K562 (cell line): ENCODE measurements at regions not wholly inside any gene's neighbourhood (a gene's known extent, or its start where the extent isn't known, plus 50 kb on each side); places are given as distances from the start of the nearest gene placed in this dataset.

Experiments
- ATAC-seq: fragments of 200-7000 bp; cut with Tn5 transposase; 3 replicates; pipeline ENCODE4 v1.9.1; 2020; ENCODE audit warnings: moderate library complexity
- BruUV-seq: library from RNA; stranded (reverse); fragments of 400-500 nt; replicated peaks from 2 replicates; lab custom pipeline; 2021; lab: Mats Ljungman, UMichigan
- CTCF ChIA-PET: fragments of 300-600 bp; formaldehyde crosslinking; extraction: SDS; loops from one replicate; lab custom pipeline; 2021; ENCODE audit warnings: low intra/inter-chr PET ratio; lab: Yijun Ruan, JAX
- POLR2A ChIA-PET: fragments of 300-600, 350-650 bp; sonication (Branson Sonifier 250); formaldehyde crosslinking; extraction: SDS; loops from one replicate; lab custom pipeline; 2021; ENCODE audit warnings: antibody characterized with exemption, inconsistent platforms; lab: Yijun Ruan, JAX
- DNase-seq, 4 experiments: peaks; one replicate each; pipeline versions ENCODE4 v3.0.0 to v3.0.0-alpha.2; 2011 to 2018; ENCODE audit warnings: low spot score in 3 of 4, mixed read lengths in 3 of 4; ENCODE audit errors: extremely low read depth in 1 of 4
- FAIRE-seq: peaks from 2 replicates; lab custom pipeline; 2011; peaks lifted over from hg19 to GRCh38; lab: Jason Lieb, UNC
- H2AFZ ChIP-seq: 2 replicates; pipeline ENCODE4 v1.6.0; 2011; ENCODE audit warnings: low read depth, low read length, control low read depth, inconsistent platforms
- H3K27ac ChIP-seq: fragments of 200-600 bp; 3 replicates; pipeline ENCODE4 v1.8.0; 2011; ENCODE audit warnings: low read depth, mild to moderate bottlenecking, control low read depth, inconsistent platforms, low read length, moderate library complexity, mixed read lengths; ENCODE audit errors: extremely low read depth
- H3K27me3 ChIP-seq, 2 experiments: fragments of 300-600 bp in 1 of 2; 2 replicates in 1 of 2; 3 replicates in 1 of 2; pipeline versions ENCODE4 v1.6.0 to v1.8.0; 2011; ENCODE audit warnings: inconsistent platforms in 2 of 2, low read length in 2 of 2, mild to moderate bottlenecking in 1 of 2, mixed read lengths in 1 of 2, moderate library complexity in 1 of 2; ENCODE audit not compliant: control insufficient read depth in 2 of 2, insufficient read depth in 2 of 2
- H3K36me3 ChIP-seq: fragments of 300-600 bp; 3 replicates; pipeline ENCODE4 v1.8.0; 2011; ENCODE audit warnings: mild to moderate bottlenecking, low read length, inconsistent platforms; ENCODE audit not compliant: control insufficient read depth, insufficient read depth
- H3K4me1 ChIP-seq, 2 experiments: fragments of 200-600 bp in 1 of 2; replicated peaks in 1 of 2; 2 replicates in 1 of 2; 3 replicates in 1 of 2; pipeline versions ENCODE4 v1.5.1 to v1.8.0; 2011; ENCODE audit warnings: inconsistent platforms in 2 of 2, low read length in 2 of 2, mild to moderate bottlenecking in 1 of 2, mixed read lengths in 1 of 2, moderate library complexity in 1 of 2; ENCODE audit not compliant: control insufficient read depth in 2 of 2, insufficient read depth in 2 of 2
- H3K4me2 ChIP-seq: 2 replicates; pipeline ENCODE4 v1.6.1; 2011; ENCODE audit warnings: low read length, control low read depth, inconsistent platforms, mixed read lengths; ENCODE audit not compliant: insufficient read depth
- H3K4me3 ChIP-seq: fragments of 200-600 bp; sonication (generic), shearing (Covaris generic); 2 replicates; pipeline ENCODE4 v1.5.1; 2016; ENCODE audit warnings: control low read depth, inconsistent platforms
- H3K79me2 ChIP-seq: fragments of 200-600 bp; 3 replicates; pipeline ENCODE4 v1.8.0; 2011; ENCODE audit warnings: low read length, inconsistent platforms; ENCODE audit not compliant: control insufficient read depth, insufficient read depth
- H3K9ac ChIP-seq, 2 experiments: 2 replicates each; pipeline versions ENCODE4 v1.6.0 to v1.6.1; 2011; ENCODE audit warnings: low read depth in 2 of 2, low read length in 2 of 2, control low read depth in 1 of 2, inconsistent platforms in 1 of 2, mild to moderate bottlenecking in 1 of 2, mixed read lengths in 1 of 2; ENCODE audit not compliant: insufficient read depth in 1 of 2
- H3K9me1 ChIP-seq: one replicate; pipeline ENCODE4 v1.6.0; 2011; ENCODE audit warnings: inconsistent platforms, mild to moderate bottlenecking, low read length, moderate library complexity; ENCODE audit not compliant: control insufficient read depth, insufficient read depth
- H3K9me3 ChIP-seq: replicated peaks from 2 replicates; pipeline ENCODE4 v1.5.1; 2011; ENCODE audit warnings: low read depth, low read length, inconsistent platforms; ENCODE audit not compliant: control insufficient read depth, insufficient read depth
- H4K20me1 ChIP-seq: replicated peaks from 2 replicates; pipeline ENCODE4 v1.6.1; 2011; ENCODE audit warnings: low read length, inconsistent platforms, mixed read lengths; ENCODE audit not compliant: control insufficient read depth, insufficient read depth
- CBX8 ChIP-seq: fragments of 200-600 bp; sonication (generic); IDR thresholded peaks from 2 replicates; pipeline ENCODE4 v1.6.1; 2012; ENCODE audit warnings: borderline replicate concordance, mixed run types, low read depth, mild to moderate bottlenecking, moderate library complexity, mixed read lengths, low read length, control low read depth, inconsistent platforms; ENCODE audit not compliant: poor library complexity, severe bottlenecking; ENCODE audit errors: extremely low read depth
- DEAF1 ChIP-seq: fragments of 450-650 bp; formaldehyde crosslinking; IDR thresholded peaks from 2 replicates; pipeline ENCODE4 v1.4.0; 2020; ENCODE audit warnings: mild to moderate bottlenecking, moderate library complexity
- FOXP1 ChIP-seq: sonication (generic); formaldehyde crosslinking; IDR thresholded peaks from 2 replicates; pipeline ENCODE4 v1.8.0; 2022; ENCODE audit warnings: mild to moderate bottlenecking, missing genetic modification reagents
- HDAC1 ChIP-seq, 2 experiments: fragments of 450-650 bp; IDR thresholded peaks; 2 replicates each; pipeline ENCODE4 v1.6.1; 2016 to 2017; ENCODE audit warnings: inconsistent platforms in 1 of 2, mild to moderate bottlenecking in 1 of 2, moderate library complexity in 1 of 2
- POLR2AphosphoS2 ChIP-seq: IDR thresholded peaks from 2 replicates; pipeline ENCODE4 v1.6.1; 2012; ENCODE audit warnings: low read length, improper control_type of control experiment
- POLR2H ChIP-seq: IDR thresholded peaks from 2 replicates; pipeline ENCODE4 v1.6.1; 2016; ENCODE audit warnings: missing genetic modification characterization, low read depth, mild to moderate bottlenecking, control low read depth, missing compliant biosample characterization, moderate library complexity
- RERE ChIP-seq: sonication (generic); formaldehyde crosslinking; IDR thresholded peaks from 2 replicates; pipeline ENCODE4 v1.8.0; 2023; ENCODE audit warnings: missing genetic modification reagents, mild to moderate bottlenecking, borderline replicate concordance
- TCFL5 ChIP-seq: fragments of 250-450 bp; sonication (Bioruptor Pico); conservative IDR thresholded peaks from 2 replicates; pipeline ENCODE4 v1.6.1; 2021; ENCODE audit warnings: mild to moderate bottlenecking, moderate library complexity, matching md5 sums
- WHSC1 ChIP-seq: IDR thresholded peaks from one replicate; pipeline ENCODE4 v1.6.1; 2012; ENCODE audit warnings: low read length, control low read depth, inconsistent platforms
- ZBTB8A ChIP-seq: fragments of 450-650 bp; IDR thresholded peaks from 2 replicates; pipeline ENCODE4 v1.6.1; 2018; ENCODE audit warnings: mild to moderate bottlenecking, moderate library complexity; ENCODE audit not compliant: partially characterized antibody
- ZNF311 ChIP-seq: fragments of 250-450 bp; sonication (Bioruptor Pico); IDR thresholded peaks from 2 replicates; pipeline ENCODE4 v1.4.0; 2020; ENCODE audit warnings: mild to moderate bottlenecking, moderate library complexity
- WGBS: fragments of 100-300 bp; shearing (Covaris generic); methylation state at CpG from one replicate; pipeline ENCODE4 v1.1.6; 2016; ENCODE audit warnings: low coverage, mixed read lengths; ENCODE audit not compliant: insufficient coverage; ENCODE audit errors: missing lambda C conversion rate; 5-methylcytosine and 5-hydroxymethylcytosine counted together
- in situ Hi-C: fragments of 300-500 bp; cut with MboI; formaldehyde crosslinking; loops from 4 replicates; pipeline ENCODE4 v1.15.0; 2018; ENCODE audit warnings: inconsistent platforms, mixed read lengths
- intact Hi-C: fragments of 100-400 bp; cut with micrococcal nuclease; formaldehyde crosslinking; loops from 2 replicates; pipeline ENCODE4 v1.14.2; 2022

- no peak for TF ChIP-seq RERE
- TF ChIP-seq WHSC1: no peak
- TF ChIP-seq FOXP1: no peak
- no peak for TF ChIP-seq POLR2H (tag)
Measured at GRCh38 chr15:85956532-85957275, 123.0 kb upstream of the AGBL1 start (continued).

GRCh38 chr15:85959611-85960010 is 120.1 kb upstream of the AGBL1 start:
- Histone ChIP-seq H4K20me1 (no peaks in the 10 kb centered on the region), H3K79me2 (no peaks in the 10 kb centered on the region), H3K4me1 (no peaks in the 10 kb centered on the region), H3K4me3 (no peak overlapping the region), H3K36me3 (no peaks in the 10 kb centered on the region), H3K9me1 (no peaks in the 10 kb centered on the region), H3K9ac (no peak overlapping the region), H2AFZ (no peak overlapping the region), H3K9me3 (no peaks in the 10 kb centered on the region; the same call in 1 of the 2 replicates), H3K4me2 (no peak overlapping the region), H3K27ac (no peak overlapping the region), H3K27me3 (no peaks in the 10 kb centered on the region)
- intact Hi-C loops (no loop called here), in situ Hi-C loops (no loop called here)
- ATAC-seq: no peak
- POLR2A ChIA-PET: no interaction called here
- WGBS: 2% methylated on average over 4 of the region's 4 CpGs
- TF ChIP-seq ZBTB8A (no peak), HDAC1 (IDR thresholded peaks at IDR 0.05) (no peak), TCFL5 (CRISPR knock-in tag) (no peak), POLR2AphosphoS2 (no peak), DEAF1 (no peak), ZNF311 (CRISPR knock-in tag) (no peak), CBX8 (no peak)
- no TSS peak for BruUV-seq
- DNase-seq: no peak
- no peak for FAIRE-seq
- CTCF ChIA-PET: no interaction called here
